ENCODE measurements at regions not wholly inside any gene's neighbourhood (a gene's known extent, or its start where the extent isn't known, plus 50 kb on each side); places are given as distances from the start of the nearest gene placed in this dataset.
"Not testable (repeated sequence)": the region's sequence is repeated elsewhere in the genome, so short reads cannot be mapped to it uniquely, and the experiment has no call there.

GRCh38 chr9:129459547-129460322 lies 161.2 kb downstream of the C9orf50 start:
- in situ Hi-C loops (cut with MboI; ENCODE audit: low sequenced_read_pairs) = no loop called here

- in situ Hi-C loops (cut with MboI; ENCODE audit: low sequenced_read_pairs) = no loop called here
Measured at GRCh38 chr9:129458663-129459546, 162.0 kb downstream of the C9orf50 start.

- in situ Hi-C loops (cut with MboI; ENCODE audit: low sequenced_read_pairs) = no loop called here
Measured at GRCh38 chr9:129458155-129458661, 162.7 kb downstream of the C9orf50 start.

GRCh38 chr9:129457325-129457779 lies 163.5 kb downstream of the C9orf50 start:
- in situ Hi-C loops (cut with MboI; ENCODE audit: low sequenced_read_pairs) = no loop called here

GRCh38 chr9:129456549-129457324 lies 164.2 kb downstream of the C9orf50 start:
- in situ Hi-C loops (cut with MboI; ENCODE audit: low sequenced_read_pairs) = no loop called here

- in situ Hi-C loops (cut with MboI; ENCODE audit: low sequenced_read_pairs) = no loop called here
Measured at GRCh38 chr9:129455151-129455995, 165.5 kb downstream of the C9orf50 start.

- in situ Hi-C loops (cut with MboI; ENCODE audit: low sequenced_read_pairs) = no loop called here
Measured at GRCh38 chr9:129454467-129455067, 166.3 kb downstream of the C9orf50 start.

- in situ Hi-C loops (cut with MboI; ENCODE audit: low sequenced_read_pairs) = no loop called here
Measured at GRCh38 chr9:129453734-129454133, 167.2 kb downstream of the C9orf50 start.

- in situ Hi-C loops (cut with MboI; ENCODE audit: low sequenced_read_pairs) = no loop called here
Measured at GRCh38 chr9:129451669-129452068, 169.2 kb downstream of the C9orf50 start.

GRCh38 chr9:129451089-129451656 lies 169.7 kb downstream of the C9orf50 start:
- in situ Hi-C loops (cut with MboI; ENCODE audit: low sequenced_read_pairs) = no loop called here

- in situ Hi-C loops (cut with MboI; ENCODE audit: low sequenced_read_pairs) = no loop called here
Measured at GRCh38 chr9:129449066-129449465, 171.8 kb downstream of the C9orf50 start.

- in situ Hi-C loops (cut with MboI; ENCODE audit: low sequenced_read_pairs) = no loop called here
Measured at GRCh38 chr9:129446828-129447550, 173.9 kb downstream of the C9orf50 start.

GRCh38 chr9:129445794-129446306 lies 175.1 kb downstream of the C9orf50 start:
- in situ Hi-C loops (cut with MboI; ENCODE audit: low sequenced_read_pairs) = no loop called here

GRCh38 chr9:129443515-129444164 lies 177.3 kb downstream of the C9orf50 start:
- in situ Hi-C loops (cut with MboI; ENCODE audit: low sequenced_read_pairs) = not testable (repeated sequence)

GRCh38 chr9:129442803-129443511 lies 177.9 kb downstream of the C9orf50 start:
- in situ Hi-C loops (cut with MboI; ENCODE audit: low sequenced_read_pairs) = no loop called here

- in situ Hi-C loops (cut with MboI; ENCODE audit: low sequenced_read_pairs) = no loop called here
Measured at GRCh38 chr9:129441852-129442251, 179.0 kb downstream of the C9orf50 start.
